ENCODE measurements at regions not wholly inside any gene's neighbourhood (a gene's known extent, or its start where the extent isn't known, plus 50 kb on each side); places are given as distances from the start of the nearest gene placed in this dataset.

GRCh38 chr1:219278288-219278687 lies 104.6 kb downstream of the LYPLAL1 start:
- intact Hi-C loops (cut with micrococcal nuclease): no loop called here

GRCh38 chr1:219277304-219278105 lies 103.8 kb downstream of the LYPLAL1 start:
- intact Hi-C loops (cut with micrococcal nuclease): no loop called here

GRCh38 chr1:219276049-219276738 lies 102.5 kb downstream of the LYPLAL1 start:
- intact Hi-C loops (cut with micrococcal nuclease): no loop called here

GRCh38 chr1:219273088-219273686 lies 99.5 kb downstream of the LYPLAL1 start:
- intact Hi-C loops (cut with micrococcal nuclease): no loop called here

GRCh38 chr1:219271818-219272535 lies 98.3 kb downstream of the LYPLAL1 start:
- intact Hi-C loops (cut with micrococcal nuclease): no loop called here

- intact Hi-C loops (cut with micrococcal nuclease): no loop called here
Measured at GRCh38 chr1:219269171-219269570, 95.5 kb downstream of the LYPLAL1 start.

GRCh38 chr1:219266524-219266923 lies 92.8 kb downstream of the LYPLAL1 start:
- intact Hi-C loops (cut with micrococcal nuclease): no loop called here

- intact Hi-C loops (cut with micrococcal nuclease): no loop called here
Measured at GRCh38 chr1:219265026-219265515, 91.4 kb downstream of the LYPLAL1 start.

GRCh38 chr1:219264561-219264960 lies 90.9 kb downstream of the LYPLAL1 start:
- intact Hi-C loops (cut with micrococcal nuclease): no loop called here
